ENCODE measurements at regions not wholly inside any gene's neighbourhood (a gene's known extent, or its start where the extent isn't known, plus 50 kb on each side); places are given as distances from the start of the nearest gene placed in this dataset.

DNA sequence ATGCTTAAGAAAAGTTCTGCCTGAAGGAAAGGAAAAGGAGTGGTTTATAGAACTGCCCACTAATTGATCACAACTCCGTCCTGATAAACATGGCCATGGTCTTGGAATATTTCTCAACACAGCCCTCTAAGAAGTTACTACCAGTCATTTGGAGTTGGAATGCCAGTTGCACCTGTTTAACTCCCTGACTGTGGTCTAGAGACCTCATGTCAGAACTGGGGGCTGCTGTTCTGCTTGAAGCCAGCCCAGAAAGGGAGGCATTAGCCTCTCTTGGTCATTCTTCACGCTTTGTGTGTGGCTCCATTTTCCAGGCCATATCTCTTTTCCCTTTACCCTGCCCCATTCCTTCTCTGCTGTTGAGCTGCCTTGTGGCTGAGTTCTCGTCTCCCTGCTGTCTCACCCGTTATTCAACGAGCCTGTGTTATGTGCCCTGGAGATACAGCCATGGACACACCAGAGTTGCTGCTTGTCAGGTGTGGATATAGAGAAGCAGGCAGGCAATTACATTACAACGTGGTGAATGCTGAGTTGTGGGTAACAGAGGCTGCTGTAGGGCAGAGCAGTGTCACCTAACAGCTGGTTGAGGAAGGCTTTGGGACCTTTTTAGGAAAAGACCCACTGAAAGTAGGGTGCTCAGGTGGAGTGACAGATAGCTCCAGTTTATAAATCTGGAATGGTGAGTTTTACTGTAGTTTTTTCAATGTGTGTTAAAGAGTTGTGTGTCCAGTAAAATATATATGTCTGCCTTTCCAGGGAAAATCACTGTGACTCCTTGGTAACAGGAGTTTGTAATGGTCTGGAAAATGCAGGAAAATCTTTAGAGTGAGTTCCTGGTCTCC is 137.0 kb upstream of the IPO9 start:
- TF ChIP-seq CTCF (IDR thresholded peaks at IDR 0.05), result no peak
- TF ChIP-seq POLR2A (IDR thresholded peaks at IDR 0.05), result no peak

All from thyroid gland (tissue), 4 donors.